GM19452 (cell line): ENCODE measurements at regions not wholly inside any gene's neighbourhood (a gene's known extent, or its start where the extent isn't known, plus 50 kb on each side); places are given as distances from the start of the nearest gene placed in this dataset.

Experiments used
- ATAC-seq: cut with Tn5 transposase; IDR thresholded peaks from one replicate; pipeline ENCODE4 v1.9.1; 2021; ENCODE audit not compliant: unreplicated experiment

GRCh38 chr1:185646202-185646683 is 87.9 kb upstream of the HMCN1 start:
- peak; percentile 65 for ATAC-seq

- peak; percentile 56 for ATAC-seq
These were observed 88.5 kb upstream of the HMCN1 start for GRCh38 chr1:185645686-185646085.

GRCh38 chr1:185645162-185645640 is 89.0 kb upstream of the HMCN1 start:
- no peak for ATAC-seq

GRCh38 chr1:185644531-185644930 is 89.7 kb upstream of the HMCN1 start:
- ATAC-seq, result no peak

GRCh38 chr1:185636848-185637247 is 97.3 kb upstream of the HMCN1 start:
- peak; percentile 100 for ATAC-seq

- ATAC-seq, result no peak
These were observed 99.5 kb upstream of the HMCN1 start for GRCh38 chr1:185634704-185635103.

- no peak for ATAC-seq
These were observed 101.3 kb upstream of the HMCN1 start for GRCh38 chr1:185632659-185633423.

- ATAC-seq, result no peak
These were observed 102.3 kb upstream of the HMCN1 start for GRCh38 chr1:185631843-185632242.

- no peak for ATAC-seq
These were observed 106.3 kb upstream of the HMCN1 start for GRCh38 chr1:185627761-185628501.

- ATAC-seq, result no peak
These were observed 107.0 kb upstream of the HMCN1 start for GRCh38 chr1:185627171-185627570.

GRCh38 chr1:185626344-185626743 is 107.8 kb upstream of the HMCN1 start:
- ATAC-seq, result no peak

GRCh38 chr1:185610954-185611353 is 123.2 kb upstream of the HMCN1 start:
- no peak for ATAC-seq

GRCh38 chr1:185608177-185608576 is 126.0 kb upstream of the HMCN1 start:
- peak; percentile 70 for ATAC-seq

GRCh38 chr1:185603158-185603557 is 131.0 kb upstream of the HMCN1 start:
- ATAC-seq, result peak; percentile 44

- ATAC-seq, result peak; percentile 61
These were observed 133.0 kb upstream of the HMCN1 start for GRCh38 chr1:185601189-185601588.

- no peak for ATAC-seq
These were observed 133.6 kb upstream of the HMCN1 start for GRCh38 chr1:185600641-185601040.

- no peak for ATAC-seq
These were observed 135.9 kb upstream of the HMCN1 start for GRCh38 chr1:185598332-185598731.

- ATAC-seq, result peak; percentile 62
These were observed 138.1 kb upstream of the HMCN1 start for GRCh38 chr1:185595835-185596667.

GRCh38 chr1:185594786-185595410 is 139.3 kb upstream of the HMCN1 start:
- no peak for ATAC-seq

GRCh38 chr1:185593271-185593670 is 140.9 kb upstream of the HMCN1 start:
- no peak for ATAC-seq

GRCh38 chr1:185585770-185586169 is 148.4 kb upstream of the HMCN1 start:
- ATAC-seq, result no peak
